Heart left ventricle (tissue), 16 donors: ENCODE measurements at regions not wholly inside any gene's neighbourhood (a gene's known extent, or its start where the extent isn't known, plus 50 kb on each side); places are given as distances from the start of the nearest gene placed in this dataset.

Source experiments
- ATAC-seq, 4 donors: fragments of 200-7000 bp; cut with Tn5 transposase; one replicate each; pipeline ENCODE4 v1.9.1; 2020 to 2022; ENCODE audit warnings: moderate library complexity in 4 of 4, mild to moderate bottlenecking in 3 of 4, moderate number of reproducible peaks in 1 of 4
- DNase-seq, 5 donors: peaks; one replicate each; pipeline ENCODE4 v3.0.0-alpha.2; 2020
- H3K27ac ChIP-seq, 12 donors: fragments of 200-600 bp; sonication (generic) in 4 of 12; one replicate each; pipeline versions ENCODE4 v1.5.0 to v1.8.0; 2016 to 2022; ENCODE audit warnings: mild to moderate bottlenecking in 2 of 12
- H3K27me3 ChIP-seq, 9 donors: fragments of 200-600 bp; sonication (generic) in 2 of 9; one replicate each; pipeline versions ENCODE4 v1.5.1 to v1.8.0; 2016 to 2022; ENCODE audit warnings: mild to moderate bottlenecking in 3 of 9
- H3K36me3 ChIP-seq, 9 donors: fragments of 200-600 bp; sonication (generic) in 2 of 9; one replicate each; pipeline versions ENCODE4 v1.5.0 to v1.8.0; 2018 to 2022; ENCODE audit warnings: mild to moderate bottlenecking in 2 of 9
- H3K4me1 ChIP-seq, 12 donors: fragments of 200-600 bp; sonication (generic) in 4 of 12; one replicate each; pipeline versions ENCODE4 v1.5.0 to v1.8.0; 2016 to 2022; ENCODE audit warnings: mild to moderate bottlenecking in 3 of 12
- H3K4me3 ChIP-seq, 12 donors: fragments of 200-600 bp; sonication (generic) in 4 of 12; one replicate each; pipeline versions ENCODE4 v1.5.0 to v1.8.0; 2017 to 2022; ENCODE audit warnings: mild to moderate bottlenecking in 9 of 12, moderate library complexity in 4 of 12
- H3K9me3 ChIP-seq, 12 donors: fragments of 200-600 bp; sonication (generic) in 4 of 12; one replicate each; pipeline versions ENCODE4 v1.5.0 to v1.8.0; 2016 to 2022; ENCODE audit warnings: mild to moderate bottlenecking in 1 of 12
- CTCF ChIP-seq, 12 donors: fragments of 200-600 bp; sonication (generic) in 4 of 12; IDR thresholded peaks; one replicate each; pipeline versions ENCODE4 v1.5.0 to v1.8.0; 2018 to 2022; ENCODE audit warnings: antibody characterized with exemption in 12 of 12, mild to moderate bottlenecking in 5 of 12
- POLR2A ChIP-seq, 2 donors: fragments of 450-650 bp; IDR thresholded peaks; one replicate each; pipeline ENCODE4 v1.6.1; 2017; ENCODE audit warnings: antibody characterized with exemption in 2 of 2, mild to moderate bottlenecking in 2 of 2, moderate library complexity in 2 of 2
- WGBS, 4 donors: extraction: QIAGEN DNeasy Blood & Tissue Kit in 2 of 4; methylation state at CpG; one replicate each; pipeline versions ENCODE4 v1.1.5 to v1.1.7; 2013 to 2018; 5-methylcytosine and 5-hydroxymethylcytosine counted together
- intact Hi-C, 10 donors: fragments of 100-400 bp; cut with DNase I; formaldehyde crosslinking; loops; one replicate each; pipeline versions ENCODE4 v1.11.1 to v1.14.2; 2022
- donor health status: ischemic (EF 13 %, LVEDD 7.1; RV severe dilation, severe dysfunction).
- donor health status: healthy with polysubstance abuse.
- donor health status: DM: no; HTN: yes; CAD: no.
- donor health status: DM: no; HTN: no; CAD: no.
- donor health status: ischemic (EF 25% LVEDD 6.9; RV normal size, moderate dysfunction).
- donor health status: ischemic (EF 25% LVEDD 5.7; RV mildly dilated, moderate dysfunction).
- donor health status: healthy.
- donor health status: DM: yes; HTN: yes; CAD: no.
- donor health status: ischemic (EF 35%, LVEDD 5.7; RV mildly dilated, moderate dysfunction).
- donor health status: nonischemic (EF 11% LVEDD 7.7; RV severe dilation, severe dysfunction).
- donor health status: DM: yes; HTN: yes; CAD: no.
- donor health status: PGD.
- donor health status: ischemic (EF 29% LVEDD 5.4; RV normal size, mild dysfunction).
- donor health status: nonischemic (EF 23%, LVEDD 6.1; RV moderate dilation, normal function).

GRCh38 chr13:64540976-64541375, 2689.2 kb downstream of the PCDH9 start:
- no peaks in the 10 kb centered on the region for H3K36me3 ChIP-seq
- WGBS, 4 donors, result 32 to 54% (median 39%) methylated on average over 2 of the region's 2 CpGs
- no peak for ATAC-seq
- no peaks in the 10 kb centered on the region for H3K9me3 ChIP-seq
- no peaks in the 10 kb centered on the region for H3K4me1 ChIP-seq
- no peak overlapping the region for H3K4me3 ChIP-seq
- intact Hi-C loops, result no loop called here
- DNase-seq, result no peak
- TF ChIP-seq POLR2A (IDR thresholded peaks at IDR 0.05), result no peak
- no peak for TF ChIP-seq CTCF (IDR thresholded peaks at IDR 0.05)
- H3K27ac ChIP-seq, result no peak overlapping the region
- H3K27me3 ChIP-seq, result no peaks in the 10 kb centered on the region

- Histone ChIP-seq H3K27ac (no peak overlapping the region), H3K4me3 (no peak overlapping the region), H3K36me3 (no peaks in the 10 kb centered on the region), H3K9me3 (no peaks in the 10 kb centered on the region), H3K27me3 (no peaks in the 10 kb centered on the region), H3K4me1 (no peaks in the 10 kb centered on the region)
- intact Hi-C loops, result no loop called here
- no peak for ATAC-seq
- no peak for DNase-seq
- WGBS, 4 donors, result 95 to 97% (median 96%) methylated on average over 2 of the region's 2 CpGs
- TF ChIP-seq CTCF (IDR thresholded peaks at IDR 0.05), result no peak
- TF ChIP-seq POLR2A (IDR thresholded peaks at IDR 0.05), result no peak
Measured at GRCh38 chr13:64540468-64540867, 2689.7 kb downstream of the PCDH9 start.

GRCh38 chr13:64538711-64539110, 2691.4 kb downstream of the PCDH9 start:
- intact Hi-C loops, result no loop called here
- DNase-seq (no peak), ATAC-seq (no peak)
- no peak overlapping the region for H3K4me3 ChIP-seq
- 91 to 93% (median 92%) methylated on average over 2 of the region's 2 CpGs for WGBS, 4 donors
- no peaks in the 10 kb centered on the region for H3K27me3 ChIP-seq
- no peaks in the 10 kb centered on the region for H3K36me3 ChIP-seq
- H3K4me1 ChIP-seq, result no peaks in the 10 kb centered on the region
- H3K9me3 ChIP-seq, result no peaks in the 10 kb centered on the region
- H3K27ac ChIP-seq, result no peak overlapping the region
- TF ChIP-seq POLR2A (IDR thresholded peaks at IDR 0.05) (no peak), CTCF (IDR thresholded peaks at IDR 0.05) (no peak)

- Histone ChIP-seq H3K36me3 (no peaks in the 10 kb centered on the region), H3K4me1 (no peaks in the 10 kb centered on the region), H3K9me3 (peaks cover 0 to 4% (median 0%) of the 10 kb centered on the region in 12 donors), H3K27ac (no peak overlapping the region), H3K4me3 (no peak overlapping the region), H3K27me3 (no peaks in the 10 kb centered on the region)
- DNase-seq (no peak), ATAC-seq (no peak)
- WGBS, 4 donors, result 71 to 83% (median 78%) methylated on average over 2 of the region's 2 CpGs
- intact Hi-C loops, result no loop called here
- no peak for TF ChIP-seq CTCF (IDR thresholded peaks at IDR 0.05)
- TF ChIP-seq POLR2A (IDR thresholded peaks at IDR 0.05), result no peak
Measured at GRCh38 chr13:64534302-64534701, 2695.8 kb downstream of the PCDH9 start.
